ENCODE measurements at regions not wholly inside any gene's neighbourhood (a gene's known extent, or its start where the extent isn't known, plus 50 kb on each side); places are given as distances from the start of the nearest gene placed in this dataset.

DNA sequence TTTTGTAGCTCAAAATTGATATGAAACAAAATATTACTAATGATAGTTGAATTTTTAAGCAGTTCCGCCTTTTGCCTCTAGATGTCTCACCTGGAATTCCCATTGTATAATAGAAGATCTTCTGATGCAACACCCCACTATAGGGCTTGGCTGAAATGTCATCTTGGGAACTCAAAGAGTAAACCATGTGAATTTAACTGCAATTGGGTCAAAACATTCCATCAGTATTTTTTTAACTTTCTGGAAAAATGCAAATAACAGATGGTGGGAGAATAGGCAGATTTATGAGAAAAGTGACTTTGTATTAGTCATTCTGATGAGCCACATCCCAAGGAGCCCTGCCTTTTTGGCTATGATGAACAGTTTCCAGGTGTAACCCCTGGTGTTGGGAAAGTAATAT lies 489.9 kb downstream of the NYAP2 start:
- Histone ChIP-seq H3K4me2 (no peak overlapping the region), H3K4me1 (peaks cover 16% of the 10 kb centered on the region), H3K27ac (peak overlapping the region; percentile 45 to 70), H3K4me3 (no peak overlapping the region), H3K9me3 (no peaks in the 10 kb centered on the region)
- WGBS (ENCODE audit: missing lambda C conversion rate): 6% methylated on average over 1 of the region's 1 CpG
- DNase-seq (ENCODE audit: low read depth in 1 of 2, low spot score in 1 of 2) (peak; percentile 10 to 74), ATAC-seq (peak; percentile 68 to 70), FAIRE-seq (no peak)
- CTCF ChIA-PET: interaction anchor here (0.6 to 2.4 kb wide), 24 partner anchors 10 to 922 kb away, joined by 3 to 17 read pairs (median 3); partner anchors contain the start of gene IRS1
- POLR2A ChIA-PET: no interaction called here
- TF ChIP-seq, protein P1, sequence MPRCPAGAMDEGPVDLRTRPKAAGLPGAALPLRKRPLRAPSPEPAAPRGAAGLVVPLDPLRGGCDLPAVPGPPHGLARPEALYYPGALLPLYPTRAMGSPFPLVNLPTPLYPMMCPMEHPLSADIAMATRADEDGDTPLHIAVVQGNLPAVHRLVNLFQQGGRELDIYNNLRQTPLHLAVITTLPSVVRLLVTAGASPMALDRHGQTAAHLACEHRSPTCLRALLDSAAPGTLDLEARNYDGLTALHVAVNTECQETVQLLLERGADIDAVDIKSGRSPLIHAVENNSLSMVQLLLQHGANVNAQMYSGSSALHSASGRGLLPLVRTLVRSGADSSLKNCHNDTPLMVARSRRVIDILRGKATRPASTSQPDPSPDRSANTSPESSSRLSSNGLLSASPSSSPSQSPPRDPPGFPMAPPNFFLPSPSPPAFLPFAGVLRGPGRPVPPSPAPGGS (IDR thresholded peaks at IDR 0.05): no peak
- peak; percentile 27; the same call in 1 of the 2 replicates for TF ChIP-seq GATA3 (IDR thresholded peaks at IDR 0.05; ENCODE audit: borderline replicate concordance)
- no peak for TF ChIP-seq MYC (IDR thresholded peaks at IDR 0.05; ENCODE audit: borderline replicate concordance, low read length)
- no peak for TF ChIP-seq CBX2 (IDR thresholded peaks at IDR 0.05; ENCODE audit: borderline replicate concordance, low read depth)
- no peak for TF ChIP-seq CBX8 (IDR thresholded peaks at IDR 0.05)
- TF ChIP-seq JUNB (IDR thresholded peaks at IDR 0.05): peak; percentile 36; the same call in 1 of the 2 replicates
- no peak for TF ChIP-seq NR3C1 (IDR thresholded peaks at IDR 0.05)
- TF ChIP-seq ZFP36 (IDR thresholded peaks at IDR 0.05; ENCODE audit: borderline replicate concordance, partially characterized antibody): no peak
- no peak for TF ChIP-seq HOXA7 (CRISPR knock-in tag; IDR thresholded peaks at IDR 0.05)
- TF ChIP-seq PHF8 (IDR thresholded peaks at IDR 0.05; ENCODE audit: borderline replicate concordance, low read depth): no peak
- no peak for TF ChIP-seq CHD4 (IDR thresholded peaks at IDR 0.05; ENCODE audit: borderline replicate concordance)
- TF ChIP-seq EHF (CRISPR knock-in tag; IDR thresholded peaks at IDR 0.05): no peak
- TF ChIP-seq, protein P2, sequence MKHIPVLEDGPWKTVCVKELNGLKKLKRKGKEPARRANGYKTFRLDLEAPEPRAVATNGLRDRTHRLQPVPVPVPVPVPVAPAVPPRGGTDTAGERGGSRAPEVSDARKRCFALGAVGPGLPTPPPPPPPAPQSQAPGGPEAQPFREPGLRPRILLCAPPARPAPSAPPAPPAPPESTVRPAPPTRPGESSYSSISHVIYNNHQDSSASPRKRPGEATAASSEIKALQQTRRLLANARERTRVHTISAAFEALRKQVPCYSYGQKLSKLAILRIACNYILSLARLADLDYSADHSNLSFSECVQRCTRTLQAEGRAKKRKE (CRISPR knock-in tag; IDR thresholded peaks at IDR 0.05; ENCODE audit: low read depth): no peak
- TF ChIP-seq MAFK (IDR thresholded peaks at IDR 0.05; ENCODE audit: partially characterized antibody): no peak
- TF ChIP-seq KDM1A (IDR thresholded peaks at IDR 0.05; ENCODE audit: low read depth): no peak
- TF ChIP-seq CEBPB (IDR thresholded peaks at IDR 0.05): peak; percentile 50 to 93; a peak in 3 of 4 replicates
- no peak for TF ChIP-seq POLR2AphosphoS2 (conservative IDR thresholded peaks at IDR 0.05; ENCODE audit: low read length)
- no peak for TF ChIP-seq CHD2 (IDR thresholded peaks at IDR 0.05; ENCODE audit: low read length, partially characterized antibody)
- no peak for TF ChIP-seq RCOR1 (IDR thresholded peaks at IDR 0.05; ENCODE audit: low read depth, low read length)
- no peak for TF ChIP-seq MAZ (IDR thresholded peaks at IDR 0.05; ENCODE audit: borderline replicate concordance, low read depth, low read length)
- TF ChIP-seq NFE2L2 (conservative IDR thresholded peaks at IDR 0.05; ENCODE audit: low read length): no peak
- peak; percentile 85 to 92 for TF ChIP-seq RAD21 (conservative IDR thresholded peaks at IDR 0.05 in 1 of 2, IDR thresholded peaks at IDR 0.05 in 1 of 2)
- no peak for TF ChIP-seq KDM5A (IDR thresholded peaks at IDR 0.05)
- TF ChIP-seq NPAS2 (CRISPR knock-in tag; IDR thresholded peaks at IDR 0.05; ENCODE audit: borderline replicate concordance): no peak
- TF ChIP-seq FOSB (CRISPR knock-in tag; IDR thresholded peaks at IDR 0.05): no peak
- no peak for TF ChIP-seq RARB (CRISPR knock-in tag; IDR thresholded peaks at IDR 0.05)
- no peak for TF ChIP-seq HOXB5 (CRISPR knock-in tag; IDR thresholded peaks at IDR 0.05)
- no peak for TF ChIP-seq SREBF2 (IDR thresholded peaks at IDR 0.05)
- 0 out of 2 replicates have a peak, but pooled peaks have one; percentile 9 for TF ChIP-seq FOSL2 (IDR thresholded peaks at IDR 0.05)
- TF ChIP-seq FOSL2 (CRISPR knock-in tag; IDR thresholded peaks at IDR 0.05): peak; percentile 64
- no peak for TF ChIP-seq E2F6 (IDR thresholded peaks at IDR 0.05; ENCODE audit: borderline replicate concordance, low read depth)
- no peak for TF ChIP-seq POLR2A (IDR thresholded peaks at IDR 0.05; ENCODE audit: low read length)
- TF ChIP-seq HEYL (CRISPR knock-in tag; IDR thresholded peaks at IDR 0.05): no peak
- no peak for TF ChIP-seq REST (IDR thresholded peaks at IDR 0.05)
- TF ChIP-seq ELK1 (IDR thresholded peaks at IDR 0.05; ENCODE audit: low read depth, low read length): no peak
- TF ChIP-seq ZC3H11A (IDR thresholded peaks at IDR 0.05): no peak
- TF ChIP-seq JUN (IDR thresholded peaks at IDR 0.05): no peak
- TF ChIP-seq, protein P3, sequence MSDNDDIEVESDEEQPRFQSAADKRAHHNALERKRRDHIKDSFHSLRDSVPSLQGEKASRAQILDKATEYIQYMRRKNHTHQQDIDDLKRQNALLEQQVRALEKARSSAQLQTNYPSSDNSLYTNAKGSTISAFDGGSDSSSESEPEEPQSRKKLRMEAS (IDR thresholded peaks at IDR 0.05): no peak

Measured in A549 (cell line).